ENCODE measurements at regions not wholly inside any gene's neighbourhood (a gene's known extent, or its start where the extent isn't known, plus 50 kb on each side); places are given as distances from the start of the nearest gene placed in this dataset.

DNA sequence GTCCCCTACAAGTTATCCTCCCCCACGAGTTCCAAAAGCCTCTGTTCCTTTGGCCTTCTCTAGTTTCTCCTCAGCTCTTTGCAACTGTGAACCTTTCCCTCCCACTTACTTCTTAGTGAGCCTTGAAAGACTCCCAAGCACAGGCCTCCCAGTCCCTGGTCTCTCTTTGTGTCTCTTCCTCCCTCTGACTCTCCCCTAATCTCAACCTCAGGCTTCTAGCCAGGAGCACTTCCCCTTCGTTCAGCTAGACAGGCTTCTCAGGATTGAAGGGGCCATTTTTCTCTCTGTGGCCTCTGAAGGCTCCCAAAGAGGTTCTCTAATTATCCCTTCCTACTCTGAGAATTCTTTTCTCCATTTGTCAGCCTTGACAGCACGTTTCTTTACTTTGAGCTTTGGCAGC is 50.2 kb upstream of the PHYHIPL start:
- TF ChIP-seq, protein P1, sequence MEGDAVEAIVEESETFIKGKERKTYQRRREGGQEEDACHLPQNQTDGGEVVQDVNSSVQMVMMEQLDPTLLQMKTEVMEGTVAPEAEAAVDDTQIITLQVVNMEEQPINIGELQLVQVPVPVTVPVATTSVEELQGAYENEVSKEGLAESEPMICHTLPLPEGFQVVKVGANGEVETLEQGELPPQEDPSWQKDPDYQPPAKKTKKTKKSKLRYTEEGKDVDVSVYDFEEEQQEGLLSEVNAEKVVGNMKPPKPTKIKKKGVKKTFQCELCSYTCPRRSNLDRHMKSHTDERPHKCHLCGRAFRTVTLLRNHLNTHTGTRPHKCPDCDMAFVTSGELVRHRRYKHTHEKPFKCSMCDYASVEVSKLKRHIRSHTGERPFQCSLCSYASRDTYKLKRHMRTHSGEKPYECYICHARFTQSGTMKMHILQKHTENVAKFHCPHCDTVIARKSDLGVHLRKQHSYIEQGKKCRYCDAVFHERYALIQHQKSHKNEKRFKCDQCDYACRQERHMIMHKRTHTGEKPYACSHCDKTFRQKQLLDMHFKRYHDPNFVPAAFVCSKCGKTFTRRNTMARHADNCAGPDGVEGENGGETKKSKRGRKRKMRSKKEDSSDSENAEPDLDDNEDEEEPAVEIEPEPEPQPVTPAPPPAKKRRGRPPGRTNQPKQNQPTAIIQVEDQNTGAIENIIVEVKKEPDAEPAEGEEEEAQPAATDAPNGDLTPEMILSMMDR (conservative IDR thresholded peaks at IDR 0.05 in 1 of 2, IDR thresholded peaks at IDR 0.05 in 1 of 2; ENCODE audit: extremely low read depth in 1 of 2, insufficient read depth in 1 of 2, low read depth in 1 of 2, low read length in 2 of 2) = no peak
- TF ChIP-seq EZH2 (IDR thresholded peaks at IDR 0.05; ENCODE audit: borderline replicate concordance, low read length) = no peak

All from mammary epithelial cell (primary cell).